GM12878 (cell line): ENCODE measurements at regions not wholly inside any gene's neighbourhood (a gene's known extent, or its start where the extent isn't known, plus 50 kb on each side); places are given as distances from the start of the nearest gene placed in this dataset.

Experiments
- ATAC-seq: fragments of 200-7000 bp; cut with Tn5 transposase; 3 replicates; pipeline ENCODE4 v1.9.1; 2020; ENCODE audit warnings: mild to moderate bottlenecking, moderate library complexity
- BruUV-seq: library from RNA; stranded (reverse); fragments of 400-500 nt; replicated peaks from 2 replicates; lab custom pipeline; 2021; lab: Mats Ljungman, UMichigan
- CTCF ChIA-PET: fragments of 300-600 bp; sonication (Branson Sonifier 250); formaldehyde crosslinking; extraction: SDS; loops from one replicate; lab custom pipeline; 2021; ENCODE audit warnings: inconsistent platforms; lab: Yijun Ruan, JAX
- POLR2A ChIA-PET: fragments of 350-600 bp; formaldehyde crosslinking; extraction: SDS; loops from one replicate; lab custom pipeline; 2021; ENCODE audit warnings: inconsistent platforms; lab: Charles Lee
- RAD21 ChIA-PET: fragments of 300-600 bp; sonication (Branson Sonifier 250); formaldehyde crosslinking; loops from one replicate; lab custom pipeline; 2023; ENCODE audit warnings: antibody characterized with exemption; ENCODE audit not compliant: unreplicated experiment; lab: Charles Lee
- SMC1A ChIA-PET: fragments of 300-600 bp; sonication (Branson Sonifier 250); formaldehyde crosslinking; loops from one replicate; lab custom pipeline; 2023; ENCODE audit not compliant: unreplicated experiment, uncharacterized antibody; lab: Charles Lee
- DNase-seq: peaks from one replicate; pipeline ENCODE4 v3.0.0-alpha.2; 2011; ENCODE audit warnings: low read depth, low spot score
- FAIRE-seq: peaks from 3 replicates; lab custom pipeline; 2011; peaks lifted over from hg19 to GRCh38; lab: Jason Lieb, UNC
- H2AFZ ChIP-seq: 2 replicates; pipeline ENCODE4 v1.6.0; 2011; ENCODE audit warnings: low read depth, low read length, control low read depth; ENCODE audit not compliant: control insufficient read depth
- H3K27ac ChIP-seq: 2 replicates; pipeline ENCODE4 v1.5.1; 2011; ENCODE audit warnings: control low read depth; ENCODE audit not compliant: control insufficient read depth, insufficient read depth
- H3K27me3 ChIP-seq, 2 experiments: replicated peaks in 1 of 2; 2 replicates each; pipeline versions ENCODE4 v1.6.0 to v1.6.1; 2011; ENCODE audit warnings: low read length in 1 of 2; ENCODE audit not compliant: control insufficient read depth in 2 of 2, insufficient read depth in 2 of 2
- H3K36me3 ChIP-seq, 2 experiments: 2 replicates each; pipeline ENCODE4 v1.5.1; 2011; ENCODE audit warnings: low read length in 1 of 2; ENCODE audit not compliant: control insufficient read depth in 2 of 2, insufficient read depth in 2 of 2
- H3K4me1 ChIP-seq: 2 replicates; pipeline ENCODE4 v1.6.1; 2011; ENCODE audit warnings: mild to moderate bottlenecking, low read length, moderate library complexity, mixed read lengths; ENCODE audit not compliant: control insufficient read depth, insufficient read depth
- H3K4me2 ChIP-seq: 2 replicates; pipeline ENCODE4 v1.6.0; 2011; ENCODE audit warnings: control low read depth; ENCODE audit not compliant: control insufficient read depth, insufficient read depth
- H3K4me3 ChIP-seq: fragments of 200-600 bp; sonication (generic); 2 replicates; pipeline ENCODE4 v1.5.1; 2016
- H3K79me2 ChIP-seq: 2 replicates; pipeline ENCODE4 v1.6.0; 2011; ENCODE audit warnings: low read length; ENCODE audit not compliant: control insufficient read depth, insufficient read depth
- H3K9ac ChIP-seq: 2 replicates; pipeline ENCODE4 v1.8.0; 2011; ENCODE audit warnings: low read length, control low read depth, mixed read lengths; ENCODE audit not compliant: control insufficient read depth, insufficient read depth
- H3K9me3 ChIP-seq: replicated peaks from 3 replicates; pipeline ENCODE4 v1.5.1; 2011; ENCODE audit warnings: mild to moderate bottlenecking, low read length; ENCODE audit not compliant: control insufficient read depth, insufficient read depth
- H4K20me1 ChIP-seq: 2 replicates; pipeline ENCODE4 v1.6.0; 2011; ENCODE audit not compliant: control insufficient read depth, insufficient read depth
- MXI1 ChIP-seq: fragments of 150-350 bp; IDR thresholded peaks from 2 replicates; pipeline ENCODE4 v1.6.1; 2011; ENCODE audit warnings: low read depth, mild to moderate bottlenecking, inconsistent platforms, low read length, improper control_type of control experiment
- NFIC ChIP-seq: IDR thresholded peaks from 2 replicates; pipeline ENCODE4 v1.6.1; 2012; ENCODE audit warnings: low read depth, mild to moderate bottlenecking, inconsistent platforms, low read length, moderate library complexity
- REST ChIP-seq: IDR thresholded peaks from 2 replicates; pipeline ENCODE4 v1.6.1; 2012; ENCODE audit warnings: mild to moderate bottlenecking, low read depth, low read length
- SIX5 ChIP-seq: IDR thresholded peaks from 2 replicates; pipeline ENCODE4 v1.6.1; 2011; ENCODE audit warnings: mild to moderate bottlenecking, low read depth, low read length, moderate library complexity; ENCODE audit not compliant: severe bottlenecking
- ZBTB40 ChIP-seq: fragments of 450-650 bp; IDR thresholded peaks from 2 replicates; pipeline ENCODE4 v1.6.1; 2016; ENCODE audit warnings: mild to moderate bottlenecking, moderate library complexity, borderline replicate concordance
- ZNF207 ChIP-seq: fragments of 450-650 bp; IDR thresholded peaks from 2 replicates; pipeline ENCODE4 v1.6.1; 2014; ENCODE audit warnings: antibody characterized with exemption, mild to moderate bottlenecking, borderline replicate concordance
- ZZZ3 ChIP-seq: IDR thresholded peaks from 2 replicates; pipeline ENCODE4 v1.6.1; 2011; ENCODE audit warnings: low read depth; ENCODE audit not compliant: control insufficient read depth, insufficient read length
- in situ Hi-C: fragments of 300-500 bp; cut with MboI; formaldehyde crosslinking; loops from 9 replicates; pipeline ENCODE4 v1.14.3; 2018; ENCODE audit warnings: mixed read lengths
- intact Hi-C: fragments of 100-400 bp; cut with micrococcal nuclease; formaldehyde crosslinking; loops from one replicate; pipeline ENCODE4 v1.14.2; 2022; ENCODE audit not compliant: unreplicated experiment

GRCh38 chr4:177006331-177006730 is 213.6 kb upstream of the VEGFC start:
- ChIA-PET POLR2A (no interaction called here), RAD21 (no interaction called here)
- no peak for FAIRE-seq

More at GRCh38 chr4:177006331-177006730, 213.6 kb upstream of the VEGFC start:
- Histone ChIP-seq H3K27ac (no peak overlapping the region), H4K20me1 (no peaks in the 10 kb centered on the region), H3K9me3 (no peaks in the 10 kb centered on the region), H3K4me3 (no peak overlapping the region), H2AFZ (no peak overlapping the region), H3K9ac (no peak overlapping the region), H3K36me3 (no peaks in the 10 kb centered on the region), H3K79me2 (no peaks in the 10 kb centered on the region), H3K27me3 (no peaks in the 10 kb centered on the region), H3K4me2 (no peak overlapping the region), H3K4me1 (no peaks in the 10 kb centered on the region)
- ATAC-seq (no peak), DNase-seq (no peak)
- SMC1A ChIA-PET, result no interaction called here
- BruUV-seq, result no TSS peak
- TF ChIP-seq ZZZ3 (no peak), SIX5 (no peak), ZBTB40 (no peak), NFIC (no peak), REST (no peak), MXI1 (no peak), ZNF207 (no peak)
- in situ Hi-C loops (no loop called here), intact Hi-C loops (no loop called here)
- CTCF ChIA-PET, result no interaction called here
